Activated CD8-positive, alpha-beta T cell treated with anti-CD3 and anti-CD28 coated beads for 36 hours (primary cell): ENCODE measurements at regions not wholly inside any gene's neighbourhood (a gene's known extent, or its start where the extent isn't known, plus 50 kb on each side); places are given as distances from the start of the nearest gene placed in this dataset.

Experiments
- ATAC-seq: fragments of 200-7000 bp; cut with Tn5 transposase; one replicate; pipeline ENCODE4 v1.10.0; 2021; ENCODE audit warnings: mild to moderate bottlenecking, moderate library complexity
- CTCF ChIA-PET: fragments of 350-600 bp; sonication (Branson Sonifier 250); formaldehyde crosslinking; loops from one replicate; lab custom pipeline; 2021; ENCODE audit warnings: antibody characterized with exemption; lab: Charles Lee
- POLR2A ChIA-PET: fragments of 350-600 bp; sonication (Branson Sonifier 250); formaldehyde crosslinking; loops from one replicate; lab custom pipeline; 2021; ENCODE audit warnings: antibody characterized with exemption; lab: Charles Lee
- DNase-seq: peaks from one replicate; pipeline ENCODE4 v3.0.0-alpha.2; 2020
- H3K27ac Mint-ChIP-seq: one replicate; pipeline ENCODE4 v1.8.0; 2021; ENCODE audit warnings: mild to moderate bottlenecking, mixed read lengths
- H3K27me3 Mint-ChIP-seq: one replicate; pipeline ENCODE4 v1.8.0; 2021; ENCODE audit warnings: mixed read lengths
- H3K36me3 Mint-ChIP-seq: one replicate; pipeline ENCODE4 v1.8.0; 2021; ENCODE audit warnings: low read depth, mixed read lengths
- H3K4me1 Mint-ChIP-seq: one replicate; pipeline ENCODE4 v1.8.0; 2021; ENCODE audit warnings: low read depth, mixed read lengths
- H3K4me3 Mint-ChIP-seq: one replicate; pipeline ENCODE4 v1.8.0; 2021; ENCODE audit warnings: mild to moderate bottlenecking, moderate library complexity, mixed read lengths
- H3K9me3 Mint-ChIP-seq: one replicate; pipeline ENCODE4 v1.8.0; 2021; ENCODE audit warnings: mixed read lengths
- intact Hi-C: fragments of 100-400 bp; cut with micrococcal nuclease; formaldehyde crosslinking; loops from one replicate; pipeline ENCODE4 v1.10.0; 2022
- TF ChIP-seq, protein P1 (sequence below): fragments of 200-600 bp; IDR thresholded peaks from one replicate; pipeline ENCODE4 v1.8.0; 2022; ENCODE audit warnings: antibody characterized with exemption, mild to moderate bottlenecking

DNA sequence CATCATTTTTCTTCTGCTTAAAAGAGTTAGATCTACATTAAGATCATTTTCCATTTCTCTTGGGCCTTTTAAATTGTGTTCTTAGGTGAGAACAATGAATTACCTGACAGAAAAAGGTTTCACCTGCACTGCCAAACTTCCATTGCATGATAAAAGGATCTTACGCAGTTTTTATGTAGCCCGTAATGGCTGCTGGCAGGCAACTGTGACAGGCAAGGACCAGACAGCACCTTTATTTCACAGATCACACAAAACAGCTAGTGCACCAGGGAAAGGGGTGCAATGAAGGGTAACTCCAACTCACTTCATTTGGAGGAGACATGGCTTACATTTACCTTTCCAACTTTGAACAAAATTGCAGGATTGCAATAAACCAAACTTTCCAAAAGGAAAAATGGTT lies 159.8 kb downstream of the SLITRK1 start:
- no peaks in the 10 kb centered on the region for H3K4me1 Mint-ChIP-seq
- no peak overlapping the region for H3K4me3 Mint-ChIP-seq
- H3K27ac Mint-ChIP-seq: no peak overlapping the region
- ATAC-seq: no peak
- no peak for DNase-seq
- intact Hi-C loops: no loop called here
- CTCF ChIA-PET: no interaction called here
- TF ChIP-seq, protein P1, sequence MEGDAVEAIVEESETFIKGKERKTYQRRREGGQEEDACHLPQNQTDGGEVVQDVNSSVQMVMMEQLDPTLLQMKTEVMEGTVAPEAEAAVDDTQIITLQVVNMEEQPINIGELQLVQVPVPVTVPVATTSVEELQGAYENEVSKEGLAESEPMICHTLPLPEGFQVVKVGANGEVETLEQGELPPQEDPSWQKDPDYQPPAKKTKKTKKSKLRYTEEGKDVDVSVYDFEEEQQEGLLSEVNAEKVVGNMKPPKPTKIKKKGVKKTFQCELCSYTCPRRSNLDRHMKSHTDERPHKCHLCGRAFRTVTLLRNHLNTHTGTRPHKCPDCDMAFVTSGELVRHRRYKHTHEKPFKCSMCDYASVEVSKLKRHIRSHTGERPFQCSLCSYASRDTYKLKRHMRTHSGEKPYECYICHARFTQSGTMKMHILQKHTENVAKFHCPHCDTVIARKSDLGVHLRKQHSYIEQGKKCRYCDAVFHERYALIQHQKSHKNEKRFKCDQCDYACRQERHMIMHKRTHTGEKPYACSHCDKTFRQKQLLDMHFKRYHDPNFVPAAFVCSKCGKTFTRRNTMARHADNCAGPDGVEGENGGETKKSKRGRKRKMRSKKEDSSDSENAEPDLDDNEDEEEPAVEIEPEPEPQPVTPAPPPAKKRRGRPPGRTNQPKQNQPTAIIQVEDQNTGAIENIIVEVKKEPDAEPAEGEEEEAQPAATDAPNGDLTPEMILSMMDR: no peak
- no peaks in the 10 kb centered on the region for H3K9me3 Mint-ChIP-seq
- no peaks in the 10 kb centered on the region for H3K27me3 Mint-ChIP-seq
- POLR2A ChIA-PET: no interaction called here
- no peaks in the 10 kb centered on the region for H3K36me3 Mint-ChIP-seq

DNA sequence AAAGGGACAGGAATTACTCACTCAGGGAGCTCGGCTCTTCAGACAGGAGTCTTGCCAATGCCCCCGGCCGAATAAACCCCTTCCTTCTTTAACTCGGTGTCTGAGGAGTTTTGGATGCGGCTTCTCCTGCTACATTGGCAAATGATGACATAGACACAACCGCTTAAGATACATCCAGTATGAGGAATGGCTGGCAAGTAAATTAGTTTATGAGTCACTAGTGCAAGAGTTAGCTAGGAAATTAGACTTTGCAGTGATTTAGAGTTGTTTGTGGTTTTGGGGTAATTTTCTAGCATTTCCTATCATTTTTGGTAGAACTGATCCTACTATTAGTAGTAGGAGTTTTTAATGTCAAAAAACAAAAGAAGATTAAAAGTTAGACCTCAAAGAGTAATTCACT lies 166.2 kb downstream of the SLITRK1 start:
- intact Hi-C loops: no loop called here

DNA sequence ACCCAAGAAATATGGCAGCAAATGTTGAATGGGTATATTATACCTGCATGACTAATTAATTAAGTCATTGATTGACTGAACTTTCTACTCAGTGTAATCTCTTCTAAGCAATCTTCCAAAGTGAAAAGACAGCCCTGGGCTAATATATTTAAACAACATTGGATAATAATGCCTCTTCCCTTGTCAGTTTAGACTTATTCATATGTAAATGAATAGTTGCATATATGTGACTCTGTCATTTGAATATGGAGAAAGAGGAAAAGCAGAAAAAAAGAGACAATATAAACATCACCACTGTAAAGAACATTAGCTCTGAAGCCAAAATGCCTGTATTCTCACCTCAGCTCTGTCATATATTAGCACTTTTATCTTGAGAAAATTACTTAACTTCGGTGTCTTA lies 168.0 kb downstream of the SLITRK1 start:
- Mint-ChIP-seq H3K4me3 (no peak overlapping the region), H3K9me3 (no peaks in the 10 kb centered on the region), H3K27me3 (no peaks in the 10 kb centered on the region), H3K4me1 (no peaks in the 10 kb centered on the region), H3K27ac (no peak overlapping the region), H3K36me3 (no peaks in the 10 kb centered on the region)
- intact Hi-C loops: no loop called here
- POLR2A ChIA-PET: no interaction called here
- no peak for DNase-seq
- no peak for ATAC-seq
- CTCF ChIA-PET: no interaction called here
- TF ChIP-seq, protein P1: no peak

More for the DNA sequence above, 166.2 kb downstream of the SLITRK1 start:
- H3K4me1 Mint-ChIP-seq: no peaks in the 10 kb centered on the region
- no peaks in the 10 kb centered on the region for H3K9me3 Mint-ChIP-seq
- DNase-seq (no peak), ATAC-seq (no peak)
- TF ChIP-seq, protein P1: no peak
- ChIA-PET POLR2A (no interaction called here), CTCF (no interaction called here)
- H3K4me3 Mint-ChIP-seq: no peak overlapping the region
- no peak overlapping the region for H3K27ac Mint-ChIP-seq
- no peaks in the 10 kb centered on the region for H3K27me3 Mint-ChIP-seq
- no peaks in the 10 kb centered on the region for H3K36me3 Mint-ChIP-seq

DNA sequence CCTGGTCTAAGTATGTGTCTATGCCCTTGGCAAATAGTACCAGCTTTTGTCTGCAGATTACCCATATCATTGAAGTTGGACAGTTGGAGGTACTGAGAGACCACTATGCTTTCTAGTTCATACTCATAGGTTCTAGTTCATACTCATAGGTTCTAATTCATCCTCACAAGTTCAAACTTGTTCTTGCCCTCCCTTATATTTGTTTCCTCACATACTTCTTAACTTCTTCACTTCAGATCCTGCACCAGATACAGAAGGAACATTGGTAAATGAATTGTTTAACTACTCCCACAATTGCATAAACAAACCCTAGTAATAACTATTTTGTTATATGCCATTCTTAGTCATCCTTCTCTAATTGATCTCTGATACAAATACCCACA lies 172.2 kb downstream of the SLITRK1 start:
- no peak for DNase-seq
- peaks cover 2% of the 10 kb centered on the region for H3K9me3 Mint-ChIP-seq
- H3K4me1 Mint-ChIP-seq: no peaks in the 10 kb centered on the region
- POLR2A ChIA-PET: no interaction called here
- intact Hi-C loops: no loop called here
- no peaks in the 10 kb centered on the region for H3K27me3 Mint-ChIP-seq
- H3K27ac Mint-ChIP-seq: no peak overlapping the region
- no peaks in the 10 kb centered on the region for H3K36me3 Mint-ChIP-seq
- no peak for ATAC-seq
- TF ChIP-seq, protein P1: no peak
- no peak overlapping the region for H3K4me3 Mint-ChIP-seq
- CTCF ChIA-PET: no interaction called here

DNA sequence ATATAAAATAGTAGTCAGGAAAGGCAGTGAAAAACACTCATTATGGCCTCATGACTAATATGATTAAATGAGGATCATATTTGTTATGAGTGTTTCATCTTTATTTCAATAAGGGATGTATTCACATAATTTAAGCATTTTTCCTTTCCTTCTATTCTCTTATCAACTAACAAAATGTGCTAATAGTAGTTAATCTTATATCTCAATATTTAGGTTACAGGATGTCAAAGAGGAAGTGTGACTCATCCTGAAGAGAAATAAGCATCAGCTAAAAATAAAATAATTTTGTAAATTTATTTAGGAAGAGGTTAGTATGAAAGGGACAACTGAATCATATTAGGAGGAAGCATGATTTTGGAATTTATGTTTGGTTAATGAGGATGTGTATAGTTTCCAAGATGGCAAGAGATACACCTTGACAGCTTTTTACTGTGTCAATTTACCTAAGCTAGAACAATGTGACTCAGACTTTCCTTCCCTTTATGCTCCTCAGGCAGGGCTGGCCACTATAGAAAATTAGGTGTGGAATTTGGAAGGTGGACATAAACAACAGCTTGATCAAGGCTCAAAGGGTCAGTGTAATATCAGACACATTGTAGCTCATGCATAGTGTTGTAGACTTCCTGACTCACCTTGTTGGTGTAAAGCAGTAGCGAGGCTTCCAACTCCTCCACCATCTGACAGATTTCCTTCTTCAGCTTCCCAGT lies 172.7 kb downstream of the SLITRK1 start:
- CTCF ChIA-PET: no interaction called here
- H3K4me3 Mint-ChIP-seq: no peak overlapping the region
- H3K27me3 Mint-ChIP-seq: no peaks in the 10 kb centered on the region
- POLR2A ChIA-PET: no interaction called here
- DNase-seq (no peak), ATAC-seq (no peak)
- peaks cover 2% of the 10 kb centered on the region for H3K9me3 Mint-ChIP-seq
- H3K27ac Mint-ChIP-seq: no peak overlapping the region
- H3K36me3 Mint-ChIP-seq: no peaks in the 10 kb centered on the region
- no peaks in the 10 kb centered on the region for H3K4me1 Mint-ChIP-seq
- TF ChIP-seq, protein P1: no peak
- intact Hi-C loops: no loop called here
